ENCODE measurements at regions not wholly inside any gene's neighbourhood (a gene's known extent, or its start where the extent isn't known, plus 50 kb on each side); places are given as distances from the start of the nearest gene placed in this dataset.

DNA sequence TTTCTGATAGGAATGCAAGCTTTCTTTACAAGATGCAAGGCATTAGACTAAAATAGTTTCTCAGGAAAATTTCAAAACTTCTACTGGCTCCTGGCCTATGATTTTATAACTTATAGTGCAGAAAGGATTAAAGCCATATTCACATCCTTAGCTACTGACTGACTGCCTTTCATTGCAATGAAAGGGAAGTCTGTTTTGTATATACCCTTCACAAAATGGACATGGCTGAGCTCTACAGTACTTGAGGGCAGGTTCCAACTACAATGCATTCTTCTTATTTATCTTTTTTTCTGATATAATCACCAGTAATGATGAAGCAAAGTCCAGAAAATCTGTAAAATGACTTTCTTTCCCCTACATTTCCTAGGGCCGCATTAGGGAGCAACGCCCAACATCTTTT lies 100.5 kb upstream of the ESRRG start:
- TF ChIP-seq, protein P1, sequence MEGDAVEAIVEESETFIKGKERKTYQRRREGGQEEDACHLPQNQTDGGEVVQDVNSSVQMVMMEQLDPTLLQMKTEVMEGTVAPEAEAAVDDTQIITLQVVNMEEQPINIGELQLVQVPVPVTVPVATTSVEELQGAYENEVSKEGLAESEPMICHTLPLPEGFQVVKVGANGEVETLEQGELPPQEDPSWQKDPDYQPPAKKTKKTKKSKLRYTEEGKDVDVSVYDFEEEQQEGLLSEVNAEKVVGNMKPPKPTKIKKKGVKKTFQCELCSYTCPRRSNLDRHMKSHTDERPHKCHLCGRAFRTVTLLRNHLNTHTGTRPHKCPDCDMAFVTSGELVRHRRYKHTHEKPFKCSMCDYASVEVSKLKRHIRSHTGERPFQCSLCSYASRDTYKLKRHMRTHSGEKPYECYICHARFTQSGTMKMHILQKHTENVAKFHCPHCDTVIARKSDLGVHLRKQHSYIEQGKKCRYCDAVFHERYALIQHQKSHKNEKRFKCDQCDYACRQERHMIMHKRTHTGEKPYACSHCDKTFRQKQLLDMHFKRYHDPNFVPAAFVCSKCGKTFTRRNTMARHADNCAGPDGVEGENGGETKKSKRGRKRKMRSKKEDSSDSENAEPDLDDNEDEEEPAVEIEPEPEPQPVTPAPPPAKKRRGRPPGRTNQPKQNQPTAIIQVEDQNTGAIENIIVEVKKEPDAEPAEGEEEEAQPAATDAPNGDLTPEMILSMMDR (IDR thresholded peaks at IDR 0.05; ENCODE audit: borderline replicate concordance, extremely low read depth, insufficient read depth) = no peak
- FAIRE-seq = no peak
- Histone ChIP-seq H3K4me3 (ENCODE audit: low read length in 3 of 3) (no peak overlapping the region), H3K4me1 (ENCODE audit: control insufficient read depth in 2 of 3, insufficient read depth in 2 of 3, low read depth in 1 of 3, low read length in 3 of 3) (peaks cover 0 to 6% (median 0%) of the 10 kb centered on the region in 3 donors), H3K27ac (ENCODE audit: low read depth in 2 of 2, low read length in 2 of 2) (no peak overlapping the region), H3K36me3 (ENCODE audit: control insufficient read depth in 2 of 3, insufficient read depth in 3 of 3, low read length in 3 of 3) (no peaks in the 10 kb centered on the region), H3K27me3 (ENCODE audit: control insufficient read depth, insufficient read depth, low read length) (no peaks in the 10 kb centered on the region), H3K9me3 (ENCODE audit: control insufficient read depth in 2 of 3, insufficient read depth in 1 of 3, low read length in 3 of 3) (no peaks in the 10 kb centered on the region), H3K9ac (ENCODE audit: low read length in 3 of 3) (no peak overlapping the region)
- no peak for DNase-seq
- intact Hi-C loops (cut with DNase I) = no loop called here

DNA sequence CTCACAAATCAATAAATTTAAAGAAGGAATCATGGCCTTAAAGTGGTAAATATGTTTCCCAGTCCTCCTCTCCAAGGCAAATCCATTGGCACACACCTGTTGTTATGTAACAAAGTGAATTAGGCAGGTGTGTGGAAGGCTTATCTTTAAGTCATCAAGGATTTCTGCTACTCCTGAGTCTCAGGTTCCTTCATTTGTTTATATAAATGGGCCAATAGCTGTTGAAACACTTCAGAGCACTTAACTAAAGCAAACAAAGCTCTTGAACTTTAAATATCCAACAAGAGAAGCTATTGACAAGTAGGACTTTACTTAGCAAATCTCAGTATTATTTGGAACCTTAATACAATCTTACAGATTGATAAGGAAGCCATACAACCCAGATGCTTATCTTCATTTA lies 99.3 kb upstream of the ESRRG start:
- Histone ChIP-seq H3K36me3 (ENCODE audit: control insufficient read depth in 2 of 3, insufficient read depth in 3 of 3, low read length in 3 of 3) (no peaks in the 10 kb centered on the region), H3K27me3 (ENCODE audit: control insufficient read depth, insufficient read depth, low read length) (no peaks in the 10 kb centered on the region), H3K27ac (ENCODE audit: low read depth in 2 of 2, low read length in 2 of 2) (no peak overlapping the region), H3K4me1 (ENCODE audit: control insufficient read depth in 2 of 3, insufficient read depth in 2 of 3, low read depth in 1 of 3, low read length in 3 of 3) (peaks cover 0 to 6% (median 0%) of the 10 kb centered on the region in 3 donors), H3K9ac (ENCODE audit: low read length in 3 of 3) (no peak overlapping the region), H3K4me3 (ENCODE audit: low read length in 3 of 3) (no peak overlapping the region), H3K9me3 (ENCODE audit: control insufficient read depth in 2 of 3, insufficient read depth in 1 of 3, low read length in 3 of 3) (no peaks in the 10 kb centered on the region)
- TF ChIP-seq, protein P1 (IDR thresholded peaks at IDR 0.05; ENCODE audit: borderline replicate concordance, extremely low read depth, insufficient read depth) = no peak
- FAIRE-seq (no peak), DNase-seq (no peak)
- intact Hi-C loops (cut with DNase I) = no loop called here

DNA sequence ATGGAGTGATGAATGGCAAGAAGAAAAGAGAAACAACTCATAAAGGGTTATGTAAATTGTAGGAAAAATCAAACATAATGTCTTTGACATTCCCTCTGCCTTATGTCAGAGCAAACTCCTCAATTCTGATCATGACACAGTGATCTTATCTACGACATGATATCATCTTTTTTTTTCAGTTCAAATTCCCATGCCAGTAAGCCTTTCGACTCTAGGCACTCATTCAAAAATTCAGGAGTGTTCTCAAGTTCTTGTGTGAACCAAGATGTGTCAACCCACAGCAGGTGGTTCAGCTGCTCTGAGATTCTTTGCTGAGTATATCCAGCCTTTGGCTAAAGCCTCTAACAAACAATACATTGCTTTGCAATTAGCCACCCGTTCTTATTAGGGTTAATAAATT lies 97.1 kb upstream of the ESRRG start:
- Histone ChIP-seq H3K4me1 (ENCODE audit: control insufficient read depth in 2 of 3, insufficient read depth in 2 of 3, low read depth in 1 of 3, low read length in 3 of 3) (peaks cover 5 to 10% (median 7%) of the 10 kb centered on the region in 3 donors), H3K9ac (ENCODE audit: low read length in 3 of 3) (no peak overlapping the region), H3K27me3 (ENCODE audit: control insufficient read depth, insufficient read depth, low read length) (no peaks in the 10 kb centered on the region), H3K36me3 (ENCODE audit: control insufficient read depth in 2 of 3, insufficient read depth in 3 of 3, low read length in 3 of 3) (no peaks in the 10 kb centered on the region), H3K9me3 (ENCODE audit: control insufficient read depth in 2 of 3, insufficient read depth in 1 of 3, low read length in 3 of 3) (no peaks in the 10 kb centered on the region), H3K27ac (ENCODE audit: low read depth in 2 of 2, low read length in 2 of 2) (no peak overlapping the region), H3K4me3 (ENCODE audit: low read length in 3 of 3) (no peak overlapping the region)
- FAIRE-seq = no peak
- intact Hi-C loops (cut with DNase I) = no loop called here
- TF ChIP-seq, protein P1 (IDR thresholded peaks at IDR 0.05; ENCODE audit: borderline replicate concordance, extremely low read depth, insufficient read depth) = no peak
- DNase-seq = no peak

DNA sequence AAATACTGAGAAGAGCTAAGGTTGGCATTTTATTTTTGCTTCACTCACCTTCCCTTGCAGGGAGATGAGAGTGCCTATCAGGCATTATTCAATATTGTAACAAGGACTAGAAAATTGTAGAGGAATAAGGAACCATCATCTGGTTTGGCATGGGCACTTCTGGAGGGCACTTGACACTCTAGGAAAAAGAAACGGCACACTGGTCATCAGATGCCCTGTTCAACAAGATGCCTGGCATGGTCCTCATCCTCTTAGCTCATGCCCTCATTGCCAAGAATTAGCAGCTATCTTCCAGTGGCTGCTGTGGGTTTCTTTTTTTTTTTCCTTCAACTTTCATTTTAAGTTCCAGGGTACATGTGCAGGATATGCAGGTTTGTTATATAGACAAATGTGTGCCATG lies 95.1 kb upstream of the ESRRG start:
- intact Hi-C loops (cut with DNase I) = no loop called here
- Histone ChIP-seq H3K27me3 (ENCODE audit: control insufficient read depth, insufficient read depth, low read length) (no peaks in the 10 kb centered on the region), H3K27ac (ENCODE audit: low read depth in 2 of 2, low read length in 2 of 2) (no peak overlapping the region)

More for the DNA sequence above, 95.1 kb upstream of the ESRRG start:
- no peaks in the 10 kb centered on the region for H3K36me3 ChIP-seq (ENCODE audit: control insufficient read depth in 2 of 3, insufficient read depth in 3 of 3, low read length in 3 of 3)
- no peaks in the 10 kb centered on the region for H3K9me3 ChIP-seq (ENCODE audit: control insufficient read depth in 2 of 3, insufficient read depth in 1 of 3, low read length in 3 of 3)
- DNase-seq (no peak), FAIRE-seq (no peak)
- peaks cover 3 to 12% (median 5%) of the 10 kb centered on the region in 3 donors for H3K4me1 ChIP-seq (ENCODE audit: control insufficient read depth in 2 of 3, insufficient read depth in 2 of 3, low read depth in 1 of 3, low read length in 3 of 3)
- H3K4me3 ChIP-seq (ENCODE audit: low read length in 3 of 3) = no peak overlapping the region
- H3K9ac ChIP-seq (ENCODE audit: low read length in 3 of 3) = no peak overlapping the region
- TF ChIP-seq, protein P1 (IDR thresholded peaks at IDR 0.05; ENCODE audit: borderline replicate concordance, extremely low read depth, insufficient read depth) = no peak

All from kidney (tissue), 13 donors.